Stimulated activated CD4-positive, alpha-beta T cell treated with anti-CD3 and anti-CD28 coated beads, Interleukin-15, amount 100 ng/mL, for 48 hours (primary cell): ENCODE measurements at regions not wholly inside any gene's neighbourhood (a gene's known extent, or its start where the extent isn't known, plus 50 kb on each side); places are given as distances from the start of the nearest gene placed in this dataset.
"Not testable (repeated sequence)": the region's sequence is repeated elsewhere in the genome, so short reads cannot be mapped to it uniquely, and the experiment has no call there.

ENCODE experiments used
- DNase-seq, 2 donors: peaks; one replicate each; pipeline ENCODE4 v3.0.0-alpha.2; 2020; ENCODE audit warnings: low read depth in 2 of 2

GRCh38 chr5:101362067-101362466, 459.0 kb upstream of the ST8SIA4 start:
- DNase-seq = no peak

- DNase-seq = no peak
These were observed 443.8 kb upstream of the ST8SIA4 start for GRCh38 chr5:101346906-101347305.

GRCh38 chr5:101346447-101346846, 443.4 kb upstream of the ST8SIA4 start:
- no peak for DNase-seq

- DNase-seq = no peak
These were observed 435.1 kb upstream of the ST8SIA4 start for GRCh38 chr5:101338226-101338625.

- DNase-seq = no peak
These were observed 424.7 kb upstream of the ST8SIA4 start for GRCh38 chr5:101327816-101328215.

- DNase-seq = no peak
These were observed 423.7 kb upstream of the ST8SIA4 start for GRCh38 chr5:101326766-101327165.

GRCh38 chr5:101316401-101316800, 413.3 kb upstream of the ST8SIA4 start:
- DNase-seq = not testable (repeated sequence)

GRCh38 chr5:101306391-101307137, 403.5 kb upstream of the ST8SIA4 start:
- no peak for DNase-seq

- DNase-seq = no peak
These were observed 393.4 kb upstream of the ST8SIA4 start for GRCh38 chr5:101296477-101296876.

GRCh38 chr5:101292199-101292598, 389.1 kb upstream of the ST8SIA4 start:
- no peak for DNase-seq

- not testable (repeated sequence) for DNase-seq
These were observed 387.7 kb upstream of the ST8SIA4 start for GRCh38 chr5:101290761-101291160.

- no peak for DNase-seq
These were observed 385.6 kb upstream of the ST8SIA4 start for GRCh38 chr5:101288633-101289032.

- no peak for DNase-seq
These were observed 381.8 kb upstream of the ST8SIA4 start for GRCh38 chr5:101284736-101285375.

- not testable (repeated sequence) for DNase-seq
These were observed 380.9 kb upstream of the ST8SIA4 start for GRCh38 chr5:101283938-101284337.

- DNase-seq = no peak
These were observed 375.8 kb upstream of the ST8SIA4 start for GRCh38 chr5:101278917-101279316.

- DNase-seq = no peak
These were observed 375.1 kb upstream of the ST8SIA4 start for GRCh38 chr5:101278011-101278687.

- no peak for DNase-seq
These were observed 368.9 kb upstream of the ST8SIA4 start for GRCh38 chr5:101271945-101272344.

- DNase-seq = no peak
These were observed 368.3 kb upstream of the ST8SIA4 start for GRCh38 chr5:101271416-101271815.

GRCh38 chr5:101260857-101261256, 357.8 kb upstream of the ST8SIA4 start:
- no peak for DNase-seq

GRCh38 chr5:101253096-101253495, 350.0 kb upstream of the ST8SIA4 start:
- no peak for DNase-seq

GRCh38 chr5:101244621-101245020, 341.5 kb upstream of the ST8SIA4 start:
- DNase-seq = no peak

- DNase-seq = no peak
These were observed 309.9 kb upstream of the ST8SIA4 start for GRCh38 chr5:101212942-101213514.

- no peak for DNase-seq
These were observed 303.5 kb upstream of the ST8SIA4 start for GRCh38 chr5:101206534-101206933.
